Endothelial cell of umbilical vein (primary cell): ENCODE measurements at regions not wholly inside any gene's neighbourhood (a gene's known extent, or its start where the extent isn't known, plus 50 kb on each side); places are given as distances from the start of the nearest gene placed in this dataset.
"Not testable (repeated sequence)": the region's sequence is repeated elsewhere in the genome, so short reads cannot be mapped to it uniquely, and the experiment has no call there.

Experiments used
- EZH2 ChIP-seq: IDR thresholded peaks from 2 replicates; pipeline ENCODE4 v1.6.1; 2012; ENCODE audit warnings: borderline replicate concordance, low read depth, mild to moderate bottlenecking, moderate library complexity, low read length, inconsistent platforms; ENCODE audit not compliant: severe bottlenecking
- TF ChIP-seq, protein P1 (sequence below), 2 donors: IDR thresholded peaks; 1 replicate in 1 of 2; 2 replicates in 1 of 2; pipeline ENCODE4 v1.5.1; 2011; ENCODE audit warnings: low read length in 2 of 2, mild to moderate bottlenecking in 2 of 2, moderate library complexity in 2 of 2, control low read depth in 1 of 2, inconsistent platforms in 1 of 2, low read depth in 1 of 2; ENCODE audit not compliant: insufficient read depth in 1 of 2; ENCODE audit errors: extremely low read depth in 1 of 2

DNA sequence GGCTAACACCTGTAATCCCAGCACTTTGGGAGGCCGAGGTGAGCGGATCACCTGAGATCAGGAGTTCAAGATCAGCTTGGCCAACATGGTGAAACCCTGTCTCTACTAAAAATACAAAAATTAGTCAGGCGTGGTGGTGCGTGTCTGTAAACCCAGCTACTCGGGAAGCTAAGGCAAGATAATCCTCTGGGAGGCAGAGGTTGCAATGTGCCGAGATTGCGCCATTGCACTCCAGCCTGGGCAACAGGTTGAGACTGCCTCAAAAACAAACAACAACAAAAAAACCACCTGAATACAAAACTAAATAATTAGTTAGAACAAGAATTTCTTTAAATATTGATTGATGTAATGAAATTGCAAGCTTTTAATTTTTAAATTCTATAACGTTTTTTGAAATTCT lies 139.0 kb downstream of the THBS2 start:
- TF ChIP-seq, protein P1, sequence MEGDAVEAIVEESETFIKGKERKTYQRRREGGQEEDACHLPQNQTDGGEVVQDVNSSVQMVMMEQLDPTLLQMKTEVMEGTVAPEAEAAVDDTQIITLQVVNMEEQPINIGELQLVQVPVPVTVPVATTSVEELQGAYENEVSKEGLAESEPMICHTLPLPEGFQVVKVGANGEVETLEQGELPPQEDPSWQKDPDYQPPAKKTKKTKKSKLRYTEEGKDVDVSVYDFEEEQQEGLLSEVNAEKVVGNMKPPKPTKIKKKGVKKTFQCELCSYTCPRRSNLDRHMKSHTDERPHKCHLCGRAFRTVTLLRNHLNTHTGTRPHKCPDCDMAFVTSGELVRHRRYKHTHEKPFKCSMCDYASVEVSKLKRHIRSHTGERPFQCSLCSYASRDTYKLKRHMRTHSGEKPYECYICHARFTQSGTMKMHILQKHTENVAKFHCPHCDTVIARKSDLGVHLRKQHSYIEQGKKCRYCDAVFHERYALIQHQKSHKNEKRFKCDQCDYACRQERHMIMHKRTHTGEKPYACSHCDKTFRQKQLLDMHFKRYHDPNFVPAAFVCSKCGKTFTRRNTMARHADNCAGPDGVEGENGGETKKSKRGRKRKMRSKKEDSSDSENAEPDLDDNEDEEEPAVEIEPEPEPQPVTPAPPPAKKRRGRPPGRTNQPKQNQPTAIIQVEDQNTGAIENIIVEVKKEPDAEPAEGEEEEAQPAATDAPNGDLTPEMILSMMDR (IDR thresholded peaks at IDR 0.05; ENCODE audit: extremely low read depth in 1 of 2, insufficient read depth in 1 of 2, low read depth in 1 of 2, low read length in 2 of 2): not testable (repeated sequence)
- TF ChIP-seq EZH2: not testable (repeated sequence)
